Cerebellar cortex (tissue), 1 donor: ENCODE measurements at regions not wholly inside any gene's neighbourhood (a gene's known extent, or its start where the extent isn't known, plus 50 kb on each side); places are given as distances from the start of the nearest gene placed in this dataset.

Experiments used
- DNase-seq: peaks from one replicate; pipeline ENCODE4 v3.0.0-alpha.2; 2015; ENCODE audit warnings: low spot score

GRCh38 chr7:156309016-156309620, 331.5 kb upstream of the RNF32 start:
- DNase-seq: peak; percentile 5

- no peak for DNase-seq
Observed at GRCh38 chr7:156307193-156307592, 333.4 kb upstream of the RNF32 start.

- no peak for DNase-seq
Observed at GRCh38 chr7:156305351-156305750, 335.2 kb upstream of the RNF32 start.

- DNase-seq: no peak
Observed at GRCh38 chr7:156282816-156283215, 357.8 kb upstream of the RNF32 start.

GRCh38 chr7:156279635-156280034, 360.9 kb upstream of the RNF32 start:
- no peak for DNase-seq

GRCh38 chr7:156275292-156275691, 365.3 kb upstream of the RNF32 start:
- no peak for DNase-seq

GRCh38 chr7:156274557-156274956, 366.0 kb upstream of the RNF32 start:
- no peak for DNase-seq

GRCh38 chr7:156261581-156261980, 379.0 kb upstream of the RNF32 start:
- DNase-seq: no peak

- no peak for DNase-seq
Observed at GRCh38 chr7:156257904-156258303, 382.7 kb upstream of the RNF32 start.

- DNase-seq: no peak
Observed at GRCh38 chr7:156255635-156256034, 384.9 kb upstream of the RNF32 start.

GRCh38 chr7:156251861-156252260, 388.7 kb upstream of the RNF32 start:
- DNase-seq: no peak

- DNase-seq: no peak
Observed at GRCh38 chr7:156240532-156240931, 400.0 kb upstream of the RNF32 start.

- DNase-seq: no peak
Observed at GRCh38 chr7:156238366-156239133, 402.0 kb upstream of the RNF32 start.

- no peak for DNase-seq
Observed at GRCh38 chr7:156237614-156238013, 403.0 kb upstream of the RNF32 start.

- DNase-seq: no peak
Observed at GRCh38 chr7:156236936-156237599, 403.5 kb upstream of the RNF32 start.

- DNase-seq: no peak
Observed at GRCh38 chr7:156236181-156236889, 404.2 kb upstream of the RNF32 start.

- no peak for DNase-seq
Observed at GRCh38 chr7:156234666-156235494, 405.7 kb upstream of the RNF32 start.

GRCh38 chr7:156234192-156234591, 406.4 kb upstream of the RNF32 start:
- no peak for DNase-seq

GRCh38 chr7:156232931-156233705, 407.5 kb upstream of the RNF32 start:
- no peak for DNase-seq

- no peak for DNase-seq
Observed at GRCh38 chr7:156230576-156230975, 410.0 kb upstream of the RNF32 start.

GRCh38 chr7:156224833-156225225, 412.6 kb upstream of the SHH start:
- DNase-seq: no peak
